ENCODE measurements at regions not wholly inside any gene's neighbourhood (a gene's known extent, or its start where the extent isn't known, plus 50 kb on each side); places are given as distances from the start of the nearest gene placed in this dataset.

DNA sequence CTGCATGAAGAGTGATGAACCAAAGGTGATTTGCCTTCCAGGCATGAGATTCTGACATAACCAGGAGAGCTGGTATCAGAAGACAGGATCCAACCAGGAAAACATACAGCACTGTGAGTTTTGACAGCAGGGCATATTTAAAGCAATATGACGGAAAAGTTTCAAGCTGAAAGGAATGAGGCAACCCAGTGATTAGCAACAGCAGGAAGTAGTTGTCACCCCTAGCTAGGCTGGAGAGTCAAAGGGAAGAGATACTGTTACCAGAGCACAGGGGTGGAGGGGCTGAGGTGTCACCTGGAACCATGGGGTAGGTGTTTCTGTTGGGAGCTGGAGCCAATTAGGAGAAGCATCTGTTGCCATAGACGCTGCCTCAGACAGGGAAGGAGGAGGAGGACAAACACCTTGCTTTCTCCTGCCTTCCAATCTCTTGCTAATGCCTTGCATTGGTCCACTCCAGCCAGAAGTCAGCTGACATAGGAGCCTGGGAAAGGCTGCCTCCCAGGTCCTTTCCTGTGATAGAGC is 125.4 kb upstream of the SORCS3 start:
- H4K91ac ChIP-seq (ENCODE audit: insufficient read depth, low read depth, low read length), result no peak overlapping the region
- H3K9me1 ChIP-seq (ENCODE audit: insufficient read depth, low read length), result no peaks in the 10 kb centered on the region
- H3K14ac ChIP-seq (replicated peaks; ENCODE audit: low read depth, low read length), result no peak overlapping the region
- no peak overlapping the region for H3K23ac ChIP-seq (ENCODE audit: low read depth, low read length)
- no peak overlapping the region for H3K27ac ChIP-seq (ENCODE audit: insufficient read depth, low read length)
- dilution Hi-C loops (cut with HindIII; ENCODE audit: low sequenced_read_pairs, unreplicated experiment) (no loop called here), in situ Hi-C loops (cut with MboI; ENCODE audit: low sequenced_read_pairs) (no loop called here), intact Hi-C loops (cut with micrococcal nuclease) (no loop called here)
- H3K79me1 ChIP-seq (ENCODE audit: low read depth in 1 of 2, low read length in 2 of 2), result no peaks in the 10 kb centered on the region
- H3K4ac ChIP-seq (ENCODE audit: low read depth, low read length), result no peak overlapping the region
- H4K8ac ChIP-seq (ENCODE audit: low read depth in 2 of 2, low read length in 2 of 2), result no peak overlapping the region
- H3K18ac ChIP-seq (ENCODE audit: low read depth, low read length), result no peak overlapping the region
- no peak overlapping the region for H2BK5ac ChIP-seq (ENCODE audit: low read depth, low read length, poor library complexity, severe bottlenecking)
- no peak for ATAC-seq (ENCODE audit: low read depth)
- POLR2A ChIA-PET (ENCODE audit: unreplicated experiment), result no interaction called here
- no peak overlapping the region for H2BK120ac ChIP-seq (ENCODE audit: low read depth, low read length)
- H3K9ac ChIP-seq (ENCODE audit: low read depth, low read length), result no peak overlapping the region
- H3K27me3 ChIP-seq (ENCODE audit: control insufficient read depth, insufficient read depth, low read length), result no peaks in the 10 kb centered on the region
- no peak overlapping the region for H2AK5ac ChIP-seq (ENCODE audit: low read depth, low read length)
- CTCF ChIA-PET, result interaction anchor here (0.9 kb wide), 1 partner anchor 12 kb away, joined by 3 read pairs; no protein-coding TSS in a partner anchor
- H3K36me3 ChIP-seq (ENCODE audit: control insufficient read depth, insufficient read depth, low read length), result no peaks in the 10 kb centered on the region
- no peak overlapping the region for H2AK9ac ChIP-seq (replicated peaks; ENCODE audit: low read depth, low read length, poor library complexity)
- no peak overlapping the region for H2AFZ ChIP-seq (replicated peaks; ENCODE audit: low read length, poor library complexity)
- H3K9me3 ChIP-seq (ENCODE audit: control insufficient read depth, insufficient read depth, low read length), result no peaks in the 10 kb centered on the region
- BruUV-seq (replicated peaks), result no TSS peak
- no peak overlapping the region for H2BK15ac ChIP-seq (ENCODE audit: low read depth, low read length)
- no peak for DNase-seq
- no peak overlapping the region for H3K56ac ChIP-seq (ENCODE audit: extremely low read depth, insufficient read depth, low read length)
- H4K20me1 ChIP-seq (ENCODE audit: insufficient read depth, low read length), result no peaks in the 10 kb centered on the region
- TF ChIP-seq MAZ (IDR thresholded peaks at IDR 0.05; ENCODE audit: borderline replicate concordance, low read depth, low read length) (no peak), NFE2L2 (IDR thresholded peaks at IDR 0.05; ENCODE audit: low read depth, low read length) (no peak), MXI1 (IDR thresholded peaks at IDR 0.05; ENCODE audit: borderline replicate concordance, low read depth, low read length) (no peak), RFX5 (IDR thresholded peaks at IDR 0.05; ENCODE audit: low read depth, low read length) (no peak), CEBPB (IDR thresholded peaks at IDR 0.05; ENCODE audit: low read depth, low read length) (no peak), RAD21 (IDR thresholded peaks at IDR 0.05; ENCODE audit: low read length) (no peak), RCOR1 (IDR thresholded peaks at IDR 0.05; ENCODE audit: insufficient replicate concordance, low read length) (no peak), POLR2A (IDR thresholded peaks at IDR 0.05; ENCODE audit: low read depth, low read length) (no peak), CHD1 (IDR thresholded peaks at IDR 0.05; ENCODE audit: low read depth, low read length) (no peak), MAFK (IDR thresholded peaks at IDR 0.05; ENCODE audit: low read depth, low read length) (no peak), BHLHE40 (IDR thresholded peaks at IDR 0.05; ENCODE audit: low read depth, low read length) (no peak), FOS (IDR thresholded peaks at IDR 0.05; ENCODE audit: low read depth, low read length) (no peak), SMC3 (IDR thresholded peaks at IDR 0.05; ENCODE audit: low read depth, low read length) (no peak)
- TF ChIP-seq, protein P1, sequence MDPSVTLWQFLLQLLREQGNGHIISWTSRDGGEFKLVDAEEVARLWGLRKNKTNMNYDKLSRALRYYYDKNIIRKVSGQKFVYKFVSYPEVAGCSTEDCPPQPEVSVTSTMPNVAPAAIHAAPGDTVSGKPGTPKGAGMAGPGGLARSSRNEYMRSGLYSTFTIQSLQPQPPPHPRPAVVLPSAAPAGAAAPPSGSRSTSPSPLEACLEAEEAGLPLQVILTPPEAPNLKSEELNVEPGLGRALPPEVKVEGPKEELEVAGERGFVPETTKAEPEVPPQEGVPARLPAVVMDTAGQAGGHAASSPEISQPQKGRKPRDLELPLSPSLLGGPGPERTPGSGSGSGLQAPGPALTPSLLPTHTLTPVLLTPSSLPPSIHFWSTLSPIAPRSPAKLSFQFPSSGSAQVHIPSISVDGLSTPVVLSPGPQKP (IDR thresholded peaks at IDR 0.05; ENCODE audit: borderline replicate concordance, low read depth, low read length), result no peak
- TF ChIP-seq, protein P2, sequence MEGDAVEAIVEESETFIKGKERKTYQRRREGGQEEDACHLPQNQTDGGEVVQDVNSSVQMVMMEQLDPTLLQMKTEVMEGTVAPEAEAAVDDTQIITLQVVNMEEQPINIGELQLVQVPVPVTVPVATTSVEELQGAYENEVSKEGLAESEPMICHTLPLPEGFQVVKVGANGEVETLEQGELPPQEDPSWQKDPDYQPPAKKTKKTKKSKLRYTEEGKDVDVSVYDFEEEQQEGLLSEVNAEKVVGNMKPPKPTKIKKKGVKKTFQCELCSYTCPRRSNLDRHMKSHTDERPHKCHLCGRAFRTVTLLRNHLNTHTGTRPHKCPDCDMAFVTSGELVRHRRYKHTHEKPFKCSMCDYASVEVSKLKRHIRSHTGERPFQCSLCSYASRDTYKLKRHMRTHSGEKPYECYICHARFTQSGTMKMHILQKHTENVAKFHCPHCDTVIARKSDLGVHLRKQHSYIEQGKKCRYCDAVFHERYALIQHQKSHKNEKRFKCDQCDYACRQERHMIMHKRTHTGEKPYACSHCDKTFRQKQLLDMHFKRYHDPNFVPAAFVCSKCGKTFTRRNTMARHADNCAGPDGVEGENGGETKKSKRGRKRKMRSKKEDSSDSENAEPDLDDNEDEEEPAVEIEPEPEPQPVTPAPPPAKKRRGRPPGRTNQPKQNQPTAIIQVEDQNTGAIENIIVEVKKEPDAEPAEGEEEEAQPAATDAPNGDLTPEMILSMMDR (conservative IDR thresholded peaks at IDR 0.05; ENCODE audit: low read depth, low read length), result no peak
- TF ChIP-seq, protein P3, sequence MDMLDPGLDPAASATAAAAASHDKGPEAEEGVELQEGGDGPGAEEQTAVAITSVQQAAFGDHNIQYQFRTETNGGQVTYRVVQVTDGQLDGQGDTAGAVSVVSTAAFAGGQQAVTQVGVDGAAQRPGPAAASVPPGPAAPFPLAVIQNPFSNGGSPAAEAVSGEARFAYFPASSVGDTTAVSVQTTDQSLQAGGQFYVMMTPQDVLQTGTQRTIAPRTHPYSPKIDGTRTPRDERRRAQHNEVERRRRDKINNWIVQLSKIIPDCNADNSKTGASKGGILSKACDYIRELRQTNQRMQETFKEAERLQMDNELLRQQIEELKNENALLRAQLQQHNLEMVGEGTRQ (IDR thresholded peaks at IDR 0.05; ENCODE audit: low read depth, low read length), result no peak
- no peak overlapping the region for H2BK20ac ChIP-seq (ENCODE audit: low read depth, low read length)
- no peaks in the 10 kb centered on the region for H3K4me1 ChIP-seq (ENCODE audit: control insufficient read depth, insufficient read depth, low read length)
- no peak overlapping the region for H3K4me2 ChIP-seq (ENCODE audit: low read depth, low read length)
- H3K4me3 ChIP-seq (ENCODE audit: insufficient read depth, low read depth, low read length), result no peak overlapping the region
- H4K5ac ChIP-seq (ENCODE audit: low read depth, low read length), result no peak overlapping the region
- WGBS, 2 experiments (ENCODE audit: extremely low coverage in 2 of 2, insufficient read length in 1 of 2), result 75% methylated on average over 1 of the region's 2 CpGs; no CpG with 5 or more reads in 1 of the 2 experiments
